ENCODE measurements at regions not wholly inside any gene's neighbourhood (a gene's known extent, or its start where the extent isn't known, plus 50 kb on each side); places are given as distances from the start of the nearest gene placed in this dataset.

GRCh38 chr17:79154951-79155585, 80.4 kb downstream of the ENGASE start:
- H3K27me3 ChIP-seq (ENCODE audit: control insufficient read depth, insufficient read depth, low read length): peaks cover 78% of the 10 kb centered on the region
- H3K4me2 ChIP-seq (ENCODE audit: low read length): no peak overlapping the region
- no peak overlapping the region for H3K4me3 ChIP-seq (ENCODE audit: low read length)
- H3K9ac ChIP-seq (ENCODE audit: low read depth, low read length): no peak overlapping the region
- no peaks in the 10 kb centered on the region for H3K4me1 ChIP-seq (ENCODE audit: control insufficient read depth, insufficient read depth, low read length)
- H3K36me3 ChIP-seq (ENCODE audit: insufficient read depth, low read length): no peaks in the 10 kb centered on the region
- H3K9me3 ChIP-seq (replicated peaks; ENCODE audit: low read length): no peaks in the 10 kb centered on the region

- Histone ChIP-seq H3K9me3 (replicated peaks; ENCODE audit: low read length) (no peaks in the 10 kb centered on the region), H3K4me3 (ENCODE audit: low read length) (no peak overlapping the region), H3K9ac (ENCODE audit: low read depth, low read length) (no peak overlapping the region), H3K27me3 (ENCODE audit: control insufficient read depth, insufficient read depth, low read length) (peaks cover 73% of the 10 kb centered on the region), H3K4me2 (ENCODE audit: low read length) (no peak overlapping the region), H3K4me1 (ENCODE audit: control insufficient read depth, insufficient read depth, low read length) (no peaks in the 10 kb centered on the region), H3K36me3 (ENCODE audit: insufficient read depth, low read length) (no peaks in the 10 kb centered on the region)
Measured at GRCh38 chr17:79154446-79154845, 79.8 kb downstream of the ENGASE start.

GRCh38 chr17:79153367-79154130, 78.9 kb downstream of the ENGASE start:
- Histone ChIP-seq H3K36me3 (ENCODE audit: insufficient read depth, low read length) (no peaks in the 10 kb centered on the region), H3K27me3 (ENCODE audit: control insufficient read depth, insufficient read depth, low read length) (peaks cover 70% of the 10 kb centered on the region), H3K9ac (ENCODE audit: low read depth, low read length) (no peak overlapping the region), H3K9me3 (replicated peaks; ENCODE audit: low read length) (no peaks in the 10 kb centered on the region), H3K4me1 (ENCODE audit: control insufficient read depth, insufficient read depth, low read length) (no peaks in the 10 kb centered on the region), H3K4me2 (ENCODE audit: low read length) (no peak overlapping the region), H3K4me3 (ENCODE audit: low read length) (no peak overlapping the region)

- H3K4me3 ChIP-seq (ENCODE audit: low read length): no peak overlapping the region
- H3K27me3 ChIP-seq (ENCODE audit: control insufficient read depth, insufficient read depth, low read length): peaks cover 68% of the 10 kb centered on the region
- H3K9ac ChIP-seq (ENCODE audit: low read depth, low read length): no peak overlapping the region
Measured at GRCh38 chr17:79152636-79153035, 78.0 kb downstream of the ENGASE start.

GRCh38 chr17:79152110-79152509, 77.5 kb downstream of the ENGASE start:
- Histone ChIP-seq H3K9ac (ENCODE audit: low read depth, low read length) (no peak overlapping the region), H3K27me3 (ENCODE audit: control insufficient read depth, insufficient read depth, low read length) (peaks cover 64% of the 10 kb centered on the region), H3K4me1 (ENCODE audit: control insufficient read depth, insufficient read depth, low read length) (no peaks in the 10 kb centered on the region), H3K9me3 (replicated peaks; ENCODE audit: low read length) (no peaks in the 10 kb centered on the region), H3K36me3 (ENCODE audit: insufficient read depth, low read length) (no peaks in the 10 kb centered on the region), H3K4me2 (ENCODE audit: low read length) (no peak overlapping the region), H3K4me3 (ENCODE audit: low read length) (no peak overlapping the region)

More at GRCh38 chr17:79152636-79153035, 78.0 kb downstream of the ENGASE start:
- Histone ChIP-seq H3K36me3 (ENCODE audit: insufficient read depth, low read length) (no peaks in the 10 kb centered on the region), H3K4me1 (ENCODE audit: control insufficient read depth, insufficient read depth, low read length) (no peaks in the 10 kb centered on the region), H3K4me2 (ENCODE audit: low read length) (no peak overlapping the region), H3K9me3 (replicated peaks; ENCODE audit: low read length) (no peaks in the 10 kb centered on the region)

GRCh38 chr17:79150799-79151198, 76.2 kb downstream of the ENGASE start:
- Histone ChIP-seq H3K4me2 (ENCODE audit: low read length) (no peak overlapping the region), H3K9me3 (replicated peaks; ENCODE audit: low read length) (no peaks in the 10 kb centered on the region), H3K4me1 (ENCODE audit: control insufficient read depth, insufficient read depth, low read length) (no peaks in the 10 kb centered on the region), H3K36me3 (ENCODE audit: insufficient read depth, low read length) (no peaks in the 10 kb centered on the region), H3K27me3 (ENCODE audit: control insufficient read depth, insufficient read depth, low read length) (peaks cover 54% of the 10 kb centered on the region), H3K9ac (ENCODE audit: low read depth, low read length) (no peak overlapping the region), H3K4me3 (ENCODE audit: low read length) (no peak overlapping the region)

- Histone ChIP-seq H3K4me2 (ENCODE audit: low read length) (no peak overlapping the region), H3K9me3 (replicated peaks; ENCODE audit: low read length) (no peaks in the 10 kb centered on the region), H3K4me1 (ENCODE audit: control insufficient read depth, insufficient read depth, low read length) (no peaks in the 10 kb centered on the region), H3K36me3 (ENCODE audit: insufficient read depth, low read length) (no peaks in the 10 kb centered on the region), H3K9ac (ENCODE audit: low read depth, low read length) (no peak overlapping the region), H3K27me3 (ENCODE audit: control insufficient read depth, insufficient read depth, low read length) (peaks cover 48% of the 10 kb centered on the region), H3K4me3 (ENCODE audit: low read length) (no peak overlapping the region)
Measured at GRCh38 chr17:79150035-79150733, 75.6 kb downstream of the ENGASE start.

- Histone ChIP-seq H3K9ac (ENCODE audit: low read depth, low read length) (no peak overlapping the region), H3K27me3 (ENCODE audit: control insufficient read depth, insufficient read depth, low read length) (peaks cover 34% of the 10 kb centered on the region), H3K9me3 (replicated peaks; ENCODE audit: low read length) (no peaks in the 10 kb centered on the region), H3K36me3 (ENCODE audit: insufficient read depth, low read length) (no peaks in the 10 kb centered on the region), H3K4me2 (ENCODE audit: low read length) (no peak overlapping the region), H3K4me1 (ENCODE audit: control insufficient read depth, insufficient read depth, low read length) (no peaks in the 10 kb centered on the region), H3K4me3 (ENCODE audit: low read length) (no peak overlapping the region)
Measured at GRCh38 chr17:79148584-79148983, 74.0 kb downstream of the ENGASE start.

- Histone ChIP-seq H3K36me3 (ENCODE audit: insufficient read depth, low read length) (no peaks in the 10 kb centered on the region), H3K4me2 (ENCODE audit: low read length) (no peak overlapping the region), H3K27me3 (ENCODE audit: control insufficient read depth, insufficient read depth, low read length) (peaks cover 29% of the 10 kb centered on the region), H3K4me3 (ENCODE audit: low read length) (no peak overlapping the region), H3K9ac (ENCODE audit: low read depth, low read length) (no peak overlapping the region), H3K9me3 (replicated peaks; ENCODE audit: low read length) (no peaks in the 10 kb centered on the region), H3K4me1 (ENCODE audit: control insufficient read depth, insufficient read depth, low read length) (no peaks in the 10 kb centered on the region)
Measured at GRCh38 chr17:79147746-79148506, 73.3 kb downstream of the ENGASE start.

GRCh38 chr17:79146562-79146961, 71.9 kb downstream of the ENGASE start:
- no peak overlapping the region for H3K9ac ChIP-seq (ENCODE audit: low read depth, low read length)

GRCh38 chr17:79145548-79145947, 70.9 kb downstream of the ENGASE start:
- H3K9me3 ChIP-seq (replicated peaks; ENCODE audit: low read length): no peaks in the 10 kb centered on the region
- H3K9ac ChIP-seq (ENCODE audit: low read depth, low read length): no peak overlapping the region
- H3K27me3 ChIP-seq (ENCODE audit: control insufficient read depth, insufficient read depth, low read length): peaks cover 45% of the 10 kb centered on the region
- no peaks in the 10 kb centered on the region for H3K36me3 ChIP-seq (ENCODE audit: insufficient read depth, low read length)
- H3K4me3 ChIP-seq (ENCODE audit: low read length): no peak overlapping the region
- H3K4me2 ChIP-seq (ENCODE audit: low read length): no peak overlapping the region
- H3K4me1 ChIP-seq (ENCODE audit: control insufficient read depth, insufficient read depth, low read length): no peaks in the 10 kb centered on the region

More at GRCh38 chr17:79146562-79146961, 71.9 kb downstream of the ENGASE start:
- H3K9me3 ChIP-seq (replicated peaks; ENCODE audit: low read length): no peaks in the 10 kb centered on the region
- no peaks in the 10 kb centered on the region for H3K4me1 ChIP-seq (ENCODE audit: control insufficient read depth, insufficient read depth, low read length)
- H3K4me2 ChIP-seq (ENCODE audit: low read length): no peak overlapping the region
- H3K36me3 ChIP-seq (ENCODE audit: insufficient read depth, low read length): no peaks in the 10 kb centered on the region
- H3K4me3 ChIP-seq (ENCODE audit: low read length): no peak overlapping the region
- peaks cover 37% of the 10 kb centered on the region for H3K27me3 ChIP-seq (ENCODE audit: control insufficient read depth, insufficient read depth, low read length)
